H1 (cell line): ENCODE measurements at regions not wholly inside any gene's neighbourhood (a gene's known extent, or its start where the extent isn't known, plus 50 kb on each side); places are given as distances from the start of the nearest gene placed in this dataset.

Source experiments
- CTCF ChIA-PET: fragments of 300-600 bp; sonication (Branson Sonifier 250); formaldehyde crosslinking; loops from one replicate; lab custom pipeline; 2021; ENCODE audit not compliant: partially characterized antibody; lab: Charles Lee
- POLR2A ChIA-PET: fragments of 300-600 bp; sonication (Branson Sonifier 250); formaldehyde crosslinking; loops from one replicate; lab custom pipeline; 2021; ENCODE audit warnings: inconsistent platforms; ENCODE audit not compliant: partially characterized antibody; lab: Charles Lee
- DNase-seq, 2 experiments: peaks; one replicate each; pipeline versions ENCODE4 v3.0.0 to v3.0.0-alpha.2; 2010 to 2022; ENCODE audit warnings: low spot score in 2 of 2, low read depth in 1 of 2, mixed read lengths in 1 of 2
- FAIRE-seq: peaks from 2 replicates; lab custom pipeline; 2011; peaks lifted over from hg19 to GRCh38; lab: Jason Lieb, UNC
- H2AFZ ChIP-seq: 2 replicates; pipeline ENCODE4 v1.8.1; 2012; ENCODE audit warnings: low read length, inconsistent platforms
- H2AK5ac ChIP-seq: 2 replicates; pipeline ENCODE4 v1.6.1; 2013; ENCODE audit warnings: low read depth, low read length
- H2BK120ac ChIP-seq: replicated peaks from 2 replicates; pipeline ENCODE3; 2013; ENCODE audit warnings: low read depth, low read length, inconsistent platforms
- H2BK12ac ChIP-seq: 2 replicates; pipeline ENCODE4 v1.6.1; 2013; ENCODE audit warnings: low read depth, low read length
- H2BK15ac ChIP-seq: 2 replicates; pipeline ENCODE4 v1.6.1; 2013; ENCODE audit warnings: low read length
- H2BK20ac ChIP-seq: 2 replicates; pipeline ENCODE4 v1.6.1; 2013; ENCODE audit warnings: low read length
- H2BK5ac ChIP-seq: 2 replicates; pipeline ENCODE4 v1.6.1; 2013; ENCODE audit warnings: low read depth, low read length
- H3K14ac ChIP-seq: 2 replicates; pipeline ENCODE4 v1.6.1; 2013; ENCODE audit warnings: inconsistent platforms; ENCODE audit not compliant: insufficient read length
- H3K18ac ChIP-seq: 2 replicates; pipeline ENCODE4 v1.6.1; 2013; ENCODE audit warnings: low read length; ENCODE audit errors: extremely low read depth
- H3K23ac ChIP-seq: 2 replicates; pipeline ENCODE4 v1.6.1; 2013; ENCODE audit warnings: inconsistent platforms; ENCODE audit not compliant: insufficient read length
- H3K23me2 ChIP-seq: 2 replicates; pipeline ENCODE4 v1.6.1; 2013; ENCODE audit warnings: low read depth, low read length
- H3K27ac ChIP-seq: 2 replicates; pipeline ENCODE4 v1.6.1; 2011; ENCODE audit warnings: low read depth, low read length, inconsistent platforms
- H3K27me3 ChIP-seq, 4 experiments: replicated peaks in 1 of 4; 1 replicate in 1 of 4; 2 replicates in 3 of 4; pipeline versions ENCODE4 v1.6.1 to v1.8.1; 2011 to 2013; ENCODE audit warnings: low read length in 3 of 4, mild to moderate bottlenecking in 3 of 4, inconsistent platforms in 2 of 4, mixed read lengths in 2 of 4, moderate library complexity in 1 of 4; ENCODE audit not compliant: control insufficient read depth in 3 of 4, insufficient read depth in 3 of 4; ENCODE audit errors: extremely low read depth in 1 of 4
- H3K36me3 ChIP-seq, 4 experiments: 2 replicates each; pipeline versions ENCODE4 v1.6.1 to v1.8.1; 2011 to 2013; ENCODE audit warnings: mild to moderate bottlenecking in 4 of 4, low read length in 3 of 4, moderate library complexity in 2 of 4, control low read depth in 1 of 4, inconsistent platforms in 1 of 4; ENCODE audit not compliant: insufficient read depth in 4 of 4, control insufficient read depth in 2 of 4
- H3K4ac ChIP-seq: replicated peaks from 2 replicates; pipeline ENCODE3; 2013; ENCODE audit warnings: low read length, low read depth, mixed read lengths, inconsistent platforms; ENCODE audit not compliant: insufficient read length
- H3K4me1 ChIP-seq, 4 experiments: replicated peaks in 1 of 4; 1 replicate in 1 of 4; 2 replicates in 3 of 4; pipeline versions ENCODE4 v1.6.1 to v1.8.1; 2011 to 2013; ENCODE audit warnings: low read length in 3 of 4, inconsistent platforms in 2 of 4, mixed read lengths in 1 of 4; ENCODE audit not compliant: insufficient read depth in 4 of 4, control insufficient read depth in 3 of 4
- H3K4me2 ChIP-seq, 2 experiments: 2 replicates each; pipeline versions ENCODE4 v1.6.1 to v1.8.1; 2011 to 2013; ENCODE audit warnings: low read depth in 2 of 2, low read length in 2 of 2, control low read depth in 1 of 2, inconsistent platforms in 1 of 2, mild to moderate bottlenecking in 1 of 2; ENCODE audit not compliant: insufficient read depth in 1 of 2
- H3K4me3 ChIP-seq, 4 experiments: fragments of 200-600, 300-600 bp in 1 of 4; sonication (generic), shearing (Covaris generic), sonication (Bioruptor Twin) in 1 of 4; 2 replicates each; pipeline versions ENCODE4 v1.5.1 to v1.8.1; 2011 to 2016; ENCODE audit warnings: low read length in 4 of 4, low read depth in 3 of 4, control low read depth in 2 of 4, inconsistent platforms in 2 of 4, mild to moderate bottlenecking in 2 of 4, mixed read lengths in 1 of 4, moderate library complexity in 1 of 4; ENCODE audit not compliant: insufficient read depth in 2 of 4; ENCODE audit errors: extremely low read depth in 1 of 4
- H3K56ac ChIP-seq: replicated peaks from 2 replicates; pipeline ENCODE3; 2013; ENCODE audit warnings: low read depth, mild to moderate bottlenecking, mixed read lengths, low read length, inconsistent platforms; ENCODE audit not compliant: insufficient read length
- H3K79me1 ChIP-seq: 2 replicates; pipeline ENCODE4 v1.6.1; 2013; ENCODE audit warnings: low read depth, low read length, control low read depth
- H3K79me2 ChIP-seq, 2 experiments: 2 replicates each; pipeline versions ENCODE4 v1.6.1 to v1.8.1; 2012 to 2013; ENCODE audit warnings: low read length in 2 of 2, mild to moderate bottlenecking in 2 of 2, inconsistent platforms in 1 of 2; ENCODE audit not compliant: insufficient read depth in 2 of 2, control insufficient read depth in 1 of 2
- H3K9ac ChIP-seq, 4 experiments: replicated peaks in 1 of 4; 1 replicate in 1 of 4; 2 replicates in 3 of 4; pipeline versions ENCODE4 v1.6.1 to v1.8.1; 2011 to 2013; ENCODE audit warnings: low read depth in 3 of 4, low read length in 3 of 4, control low read depth in 2 of 4, mild to moderate bottlenecking in 2 of 4, moderate library complexity in 2 of 4, inconsistent platforms in 1 of 4; ENCODE audit errors: extremely low read depth in 1 of 4
- H3K9me3 ChIP-seq, 2 experiments: 2 replicates each; pipeline versions ENCODE4 v1.6.1 to v1.8.1; 2012 to 2013; ENCODE audit warnings: mild to moderate bottlenecking in 2 of 2, moderate library complexity in 2 of 2, control low read depth in 1 of 2, inconsistent platforms in 1 of 2, low read depth in 1 of 2, low read length in 1 of 2, mixed read lengths in 1 of 2; ENCODE audit not compliant: insufficient read depth in 2 of 2
- H4K20me1 ChIP-seq, 2 experiments: replicated peaks in 1 of 2; 2 replicates each; pipeline versions ENCODE3 to v1.8.1; 2011 to 2013; ENCODE audit warnings: inconsistent platforms in 2 of 2, low read length in 2 of 2, mild to moderate bottlenecking in 1 of 2; ENCODE audit not compliant: insufficient read depth in 2 of 2, control insufficient read depth in 1 of 2
- H4K5ac ChIP-seq: 2 replicates; pipeline ENCODE4 v1.6.1; 2013; ENCODE audit warnings: low read length, low read depth, mixed read lengths, inconsistent platforms; ENCODE audit not compliant: insufficient read length
- H4K8ac ChIP-seq: 2 replicates; pipeline ENCODE4 v1.8.0; 2013; ENCODE audit warnings: mild to moderate bottlenecking, moderate library complexity, low read length, inconsistent platforms; ENCODE audit not compliant: insufficient read depth; ENCODE audit errors: extremely low read depth
- H4K91ac ChIP-seq: replicated peaks from 2 replicates; pipeline ENCODE3; 2013; ENCODE audit warnings: low read length, mixed read lengths, inconsistent platforms; ENCODE audit not compliant: insufficient read length
- TEAD4 ChIP-seq: IDR thresholded peaks from 2 replicates; pipeline ENCODE4 v1.6.1; 2012; ENCODE audit warnings: low read depth, low read length, inconsistent platforms, mixed read lengths
- WGBS, 2 experiments: shearing (Covaris generic) in 1 of 2; methylation state at CpG; one replicate each; pipeline versions ENCODE4 v1.1.6 to v1.1.7; 2013 to 2015; ENCODE audit warnings: low lambda C conversion rate in 2 of 2, mixed read lengths in 2 of 2, inconsistent platforms in 1 of 2, low coverage in 1 of 2, missing lambda C conversion rate in 1 of 2; ENCODE audit not compliant: insufficient replicate concordance in 2 of 2, insufficient coverage in 1 of 2, insufficient read length in 1 of 2; ENCODE audit errors: extremely low coverage in 1 of 2, missing lambda C conversion rate in 1 of 2; 5-methylcytosine and 5-hydroxymethylcytosine counted together
- TF ChIP-seq, protein P1 (sequence below): IDR thresholded peaks from 2 replicates; pipeline ENCODE4 v1.6.1; 2011; ENCODE audit warnings: low read length, improper control_type of control experiment

DNA sequence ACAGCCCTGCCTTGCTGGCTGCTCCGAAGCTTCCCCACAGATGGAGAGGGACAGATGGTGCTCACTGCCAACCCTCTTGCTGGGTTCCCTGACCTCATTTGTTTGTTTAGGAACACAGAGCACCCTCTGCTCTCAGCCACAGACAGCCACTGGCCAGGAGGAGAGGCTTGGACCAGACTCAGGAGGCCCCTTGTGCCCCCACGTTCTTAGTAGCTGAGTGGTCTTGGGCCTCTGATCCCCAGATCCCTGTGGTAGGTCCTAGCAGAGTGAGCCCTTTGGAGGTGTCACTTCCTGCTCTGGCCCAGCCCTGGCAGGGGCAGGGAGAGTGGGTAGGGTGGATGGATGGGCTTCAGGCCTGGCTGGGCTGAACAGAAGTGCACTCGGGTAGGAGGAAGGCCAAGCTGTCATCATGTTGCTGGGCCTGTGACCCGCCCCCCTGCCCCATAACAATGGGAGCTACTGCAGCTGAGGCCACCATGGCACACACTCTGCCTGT is 84.0 kb downstream of the DHCR7 start:
- CTCF ChIA-PET: interaction anchor here (0.9 to 1.3 kb wide), 4 partner anchors 9 to 592 kb away, joined by 3 to 4 read pairs (median 4); no protein-coding TSS in a partner anchor
- no peak overlapping the region for H3K9ac ChIP-seq
- no peak for FAIRE-seq
- no peak for TF ChIP-seq TEAD4
- TF ChIP-seq, protein P1, sequence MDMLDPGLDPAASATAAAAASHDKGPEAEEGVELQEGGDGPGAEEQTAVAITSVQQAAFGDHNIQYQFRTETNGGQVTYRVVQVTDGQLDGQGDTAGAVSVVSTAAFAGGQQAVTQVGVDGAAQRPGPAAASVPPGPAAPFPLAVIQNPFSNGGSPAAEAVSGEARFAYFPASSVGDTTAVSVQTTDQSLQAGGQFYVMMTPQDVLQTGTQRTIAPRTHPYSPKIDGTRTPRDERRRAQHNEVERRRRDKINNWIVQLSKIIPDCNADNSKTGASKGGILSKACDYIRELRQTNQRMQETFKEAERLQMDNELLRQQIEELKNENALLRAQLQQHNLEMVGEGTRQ: no peak

More for the DNA sequence above, 84.0 kb downstream of the DHCR7 start:
- Histone ChIP-seq H3K23me2 (peaks cover 15% of the 10 kb centered on the region; the same call in 1 of the 2 replicates), H2BK12ac (no peak overlapping the region), H3K9me3 (0 out of 4 replicates have a peak, but pooled peaks cover 0 to 3% of the 10 kb centered on the region in 2 experiments), H2AK5ac (no peak overlapping the region), H3K36me3 (no peaks in the 10 kb centered on the region), H2AFZ (no peak overlapping the region), H2BK120ac (no peak overlapping the region), H2BK20ac (no peak overlapping the region), H3K79me2 (no peaks in the 10 kb centered on the region), H3K4me3 (no peak overlapping the region), H4K91ac (no peak overlapping the region), H3K18ac (no peak overlapping the region), H3K27ac (no peak overlapping the region), H3K56ac (no peak overlapping the region), H3K23ac (no peak overlapping the region), H4K8ac (no peak overlapping the region), H3K14ac (no peak overlapping the region), H3K79me1 (no peaks in the 10 kb centered on the region), H4K5ac (no peak overlapping the region), H2BK15ac (no peak overlapping the region), H3K4ac (no peak overlapping the region), H3K27me3 (no peaks in the 10 kb centered on the region), H2BK5ac (no peak overlapping the region), H3K4me1 (no peaks in the 10 kb centered on the region; a peak in 1 of 7 replicates), H3K4me2 (no peak overlapping the region), H4K20me1 (no peaks in the 10 kb centered on the region)
- DNase-seq: no peak
- 82% methylated on average over 4 of the region's 4 CpGs; no CpG with 5 or more reads in 1 of the 2 experiments for WGBS, 2 experiments
- POLR2A ChIA-PET: no interaction called here
